Heart left ventricle (tissue), 16 donors: ENCODE measurements at regions not wholly inside any gene's neighbourhood (a gene's known extent, or its start where the extent isn't known, plus 50 kb on each side); places are given as distances from the start of the nearest gene placed in this dataset.

Source experiments
- ATAC-seq, 4 donors: fragments of 200-7000 bp; cut with Tn5 transposase; one replicate each; pipeline ENCODE4 v1.9.1; 2020 to 2022; ENCODE audit warnings: moderate library complexity in 4 of 4, mild to moderate bottlenecking in 3 of 4, moderate number of reproducible peaks in 1 of 4
- DNase-seq, 5 donors: peaks; one replicate each; pipeline ENCODE4 v3.0.0-alpha.2; 2020
- H3K27ac ChIP-seq, 12 donors: fragments of 200-600 bp; sonication (generic) in 4 of 12; one replicate each; pipeline versions ENCODE4 v1.5.0 to v1.8.0; 2016 to 2022; ENCODE audit warnings: mild to moderate bottlenecking in 2 of 12
- H3K27me3 ChIP-seq, 9 donors: fragments of 200-600 bp; sonication (generic) in 2 of 9; one replicate each; pipeline versions ENCODE4 v1.5.1 to v1.8.0; 2016 to 2022; ENCODE audit warnings: mild to moderate bottlenecking in 3 of 9
- H3K36me3 ChIP-seq, 9 donors: fragments of 200-600 bp; sonication (generic) in 2 of 9; one replicate each; pipeline versions ENCODE4 v1.5.0 to v1.8.0; 2018 to 2022; ENCODE audit warnings: mild to moderate bottlenecking in 2 of 9
- H3K4me1 ChIP-seq, 12 donors: fragments of 200-600 bp; sonication (generic) in 4 of 12; one replicate each; pipeline versions ENCODE4 v1.5.0 to v1.8.0; 2016 to 2022; ENCODE audit warnings: mild to moderate bottlenecking in 3 of 12
- H3K4me3 ChIP-seq, 12 donors: fragments of 200-600 bp; sonication (generic) in 4 of 12; one replicate each; pipeline versions ENCODE4 v1.5.0 to v1.8.0; 2017 to 2022; ENCODE audit warnings: mild to moderate bottlenecking in 9 of 12, moderate library complexity in 4 of 12
- H3K9me3 ChIP-seq, 12 donors: fragments of 200-600 bp; sonication (generic) in 4 of 12; one replicate each; pipeline versions ENCODE4 v1.5.0 to v1.8.0; 2016 to 2022; ENCODE audit warnings: mild to moderate bottlenecking in 1 of 12
- CTCF ChIP-seq, 12 donors: fragments of 200-600 bp; sonication (generic) in 4 of 12; IDR thresholded peaks; one replicate each; pipeline versions ENCODE4 v1.5.0 to v1.8.0; 2018 to 2022; ENCODE audit warnings: antibody characterized with exemption in 12 of 12, mild to moderate bottlenecking in 5 of 12
- POLR2A ChIP-seq, 2 donors: fragments of 450-650 bp; IDR thresholded peaks; one replicate each; pipeline ENCODE4 v1.6.1; 2017; ENCODE audit warnings: antibody characterized with exemption in 2 of 2, mild to moderate bottlenecking in 2 of 2, moderate library complexity in 2 of 2
- WGBS, 4 donors: extraction: QIAGEN DNeasy Blood & Tissue Kit in 2 of 4; methylation state at CpG; one replicate each; pipeline versions ENCODE4 v1.1.5 to v1.1.7; 2013 to 2018; 5-methylcytosine and 5-hydroxymethylcytosine counted together
- intact Hi-C, 10 donors: fragments of 100-400 bp; cut with DNase I; formaldehyde crosslinking; loops; one replicate each; pipeline versions ENCODE4 v1.11.1 to v1.14.2; 2022
- donor health status: ischemic (EF 13 %, LVEDD 7.1; RV severe dilation, severe dysfunction).
- donor health status: healthy with polysubstance abuse.
- donor health status: DM: no; HTN: yes; CAD: no.
- donor health status: DM: no; HTN: no; CAD: no.
- donor health status: ischemic (EF 25% LVEDD 6.9; RV normal size, moderate dysfunction).
- donor health status: ischemic (EF 25% LVEDD 5.7; RV mildly dilated, moderate dysfunction).
- donor health status: healthy.
- donor health status: DM: yes; HTN: yes; CAD: no.
- donor health status: ischemic (EF 35%, LVEDD 5.7; RV mildly dilated, moderate dysfunction).
- donor health status: nonischemic (EF 11% LVEDD 7.7; RV severe dilation, severe dysfunction).
- donor health status: DM: yes; HTN: yes; CAD: no.
- donor health status: PGD.
- donor health status: ischemic (EF 29% LVEDD 5.4; RV normal size, mild dysfunction).
- donor health status: nonischemic (EF 23%, LVEDD 6.1; RV moderate dilation, normal function).

GRCh38 chr13:71082631-71083030 lies 784.4 kb downstream of the DACH1 start:
- H3K4me1 ChIP-seq, result no peaks in the 10 kb centered on the region
- no peaks in the 10 kb centered on the region for H3K36me3 ChIP-seq
- WGBS, 4 donors, result 63 to 73% (median 71%) methylated on average over 1 of the region's 1 CpG
- DNase-seq (no peak), ATAC-seq (no peak)
- no peak overlapping the region for H3K4me3 ChIP-seq
- no peaks in the 10 kb centered on the region for H3K9me3 ChIP-seq
- no peaks in the 10 kb centered on the region for H3K27me3 ChIP-seq
- TF ChIP-seq CTCF (IDR thresholded peaks at IDR 0.05) (no peak), POLR2A (IDR thresholded peaks at IDR 0.05) (no peak)
- intact Hi-C loops, result no loop called here
- H3K27ac ChIP-seq, result no peak overlapping the region

- Histone ChIP-seq H3K4me1 (no peaks in the 10 kb centered on the region), H3K27ac (no peak overlapping the region), H3K36me3 (no peaks in the 10 kb centered on the region), H3K4me3 (no peak overlapping the region), H3K27me3 (no peaks in the 10 kb centered on the region), H3K9me3 (no peaks in the 10 kb centered on the region)
- intact Hi-C loops, result no loop called here
- DNase-seq (no peak), ATAC-seq (no peak)
- TF ChIP-seq CTCF (IDR thresholded peaks at IDR 0.05), result no peak
Measured at GRCh38 chr13:71079638-71080037, 787.4 kb downstream of the DACH1 start.

GRCh38 chr13:71068041-71068440 lies 799.0 kb downstream of the DACH1 start:
- 59 to 80% (median 77%) methylated on average over 3 of the region's 3 CpGs for WGBS, 4 donors
- Histone ChIP-seq H3K36me3 (no peaks in the 10 kb centered on the region), H3K4me3 (no peak overlapping the region), H3K4me1 (no peaks in the 10 kb centered on the region), H3K27me3 (no peaks in the 10 kb centered on the region), H3K9me3 (no peaks in the 10 kb centered on the region), H3K27ac (no peak overlapping the region)
- intact Hi-C loops, result no loop called here
- ATAC-seq (no peak), DNase-seq (no peak)
- no peak for TF ChIP-seq CTCF (IDR thresholded peaks at IDR 0.05)
- TF ChIP-seq POLR2A (IDR thresholded peaks at IDR 0.05), result no peak

GRCh38 chr13:71067165-71067815 lies 799.7 kb downstream of the DACH1 start:
- intact Hi-C loops, result no loop called here
- no peaks in the 10 kb centered on the region for H3K27me3 ChIP-seq
- no peaks in the 10 kb centered on the region for H3K9me3 ChIP-seq
- H3K27ac ChIP-seq, result no peak overlapping the region
- DNase-seq, result no peak
- H3K36me3 ChIP-seq, result no peaks in the 10 kb centered on the region
- WGBS, 4 donors, result 75 to 91% (median 90%) methylated on average over 3 of the region's 3 CpGs
- TF ChIP-seq POLR2A (IDR thresholded peaks at IDR 0.05), result no peak
- peak in 6 of 12 donors; percentile 12 to 45 (median 25) for TF ChIP-seq CTCF (IDR thresholded peaks at IDR 0.05)
- H3K4me1 ChIP-seq, result no peaks in the 10 kb centered on the region
- H3K4me3 ChIP-seq, result no peak overlapping the region
- no peak for ATAC-seq
